HepG2 (cell line): ENCODE measurements at regions not wholly inside any gene's neighbourhood (a gene's known extent, or its start where the extent isn't known, plus 50 kb on each side); places are given as distances from the start of the nearest gene placed in this dataset.

Experiments used
- EP300 ChIP-seq, 3 experiments: sonication (generic) in 1 of 3; formaldehyde crosslinking in 1 of 3; IDR thresholded peaks; 2 replicates each; pipeline versions ENCODE4 v1.5.1 to v1.6.1; 2011 to 2020; ENCODE audit warnings: low read depth in 2 of 3, low read length in 2 of 3, borderline replicate concordance in 1 of 3, improper control_type of control experiment in 1 of 3, mild to moderate bottlenecking in 1 of 3, missing genetic modification reagents in 1 of 3, moderate library complexity in 1 of 3
- GABPA ChIP-seq, 2 experiments: IDR thresholded peaks; 2 replicates each; pipeline ENCODE4 v1.6.1; 2011 to 2016; ENCODE audit warnings: low read depth in 2 of 2, low read length in 1 of 2, missing biosample characterization in 1 of 2, missing genetic modification characterization in 1 of 2
- IRX3 ChIP-seq: sonication (generic); formaldehyde crosslinking; IDR thresholded peaks from 2 replicates; pipeline ENCODE4 v1.8.1; 2023; ENCODE audit warnings: mild to moderate bottlenecking, low read depth, missing genetic modification reagents, borderline replicate concordance
- MBD4 ChIP-seq: IDR thresholded peaks from 2 replicates; pipeline ENCODE4 v1.6.1; 2012; ENCODE audit warnings: low read length, inconsistent platforms, borderline replicate concordance
- ZNF432 ChIP-seq: sonication (generic); formaldehyde crosslinking; IDR thresholded peaks from 2 replicates; pipeline ENCODE4 v1.5.0; 2020; ENCODE audit warnings: missing genetic modification reagents, mild to moderate bottlenecking, borderline replicate concordance
- TF ChIP-seq, protein P1 (sequence below): sonication (generic); formaldehyde crosslinking; conservative IDR thresholded peaks from 2 replicates; pipeline ENCODE4 v1.4.0; 2020; ENCODE audit warnings: missing genetic modification reagents
- TF ChIP-seq, protein P2 (sequence below), 2 experiments: sonication (generic) in 1 of 2; formaldehyde crosslinking in 1 of 2; IDR thresholded peaks; 2 replicates each; pipeline versions ENCODE4 v1.6.1 to v1.9.0; 2014 to 2022; ENCODE audit warnings: antibody characterized with exemption in 1 of 2, borderline replicate concordance in 1 of 2, inconsistent platforms in 1 of 2, low read depth in 1 of 2, missing genetic modification reagents in 1 of 2
- TF ChIP-seq, protein P3 (sequence below), 2 experiments: fragments of 450-650 bp in 1 of 2; sonication (generic) in 1 of 2; formaldehyde crosslinking in 1 of 2; IDR thresholded peaks; 2 replicates each; pipeline versions ENCODE4 v1.6.1 to v1.8.0; 2016 to 2022; ENCODE audit warnings: antibody characterized with exemption in 1 of 2, mild to moderate bottlenecking in 1 of 2, missing genetic modification reagents in 1 of 2

DNA sequence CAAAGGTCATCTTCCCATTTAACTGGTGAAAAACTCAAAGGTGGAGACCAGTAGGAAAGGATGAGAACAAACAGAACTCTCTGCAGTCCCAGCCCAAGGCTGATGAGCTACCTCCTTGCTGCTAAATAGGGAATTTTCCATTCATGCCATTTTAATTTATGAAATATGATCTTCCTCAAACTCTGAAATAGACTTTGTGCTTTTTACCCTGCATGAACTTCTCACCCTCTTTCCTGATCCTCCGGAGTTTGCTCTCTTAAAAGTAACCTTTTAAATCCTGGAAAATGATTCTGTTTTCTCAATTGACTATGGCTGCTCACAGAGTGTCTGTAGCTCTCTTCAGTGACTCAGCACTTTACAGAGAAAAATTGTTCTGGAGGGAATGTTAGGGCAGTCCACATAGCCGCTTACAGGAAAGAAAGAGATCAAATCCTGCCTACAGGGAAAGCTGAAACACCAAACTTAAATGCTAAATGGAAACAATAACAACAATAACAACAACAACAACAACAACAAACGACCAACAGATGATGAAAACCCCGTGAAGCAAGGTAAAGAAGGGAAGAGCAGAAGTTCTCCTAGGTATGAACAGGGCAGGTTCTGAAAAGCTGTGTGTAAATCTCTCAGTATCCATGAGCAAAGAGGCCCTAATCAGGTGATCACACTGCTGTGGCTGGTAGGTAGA, 79.8 kb upstream of the SESTD1 start (continued):
- TF ChIP-seq, protein P1, sequence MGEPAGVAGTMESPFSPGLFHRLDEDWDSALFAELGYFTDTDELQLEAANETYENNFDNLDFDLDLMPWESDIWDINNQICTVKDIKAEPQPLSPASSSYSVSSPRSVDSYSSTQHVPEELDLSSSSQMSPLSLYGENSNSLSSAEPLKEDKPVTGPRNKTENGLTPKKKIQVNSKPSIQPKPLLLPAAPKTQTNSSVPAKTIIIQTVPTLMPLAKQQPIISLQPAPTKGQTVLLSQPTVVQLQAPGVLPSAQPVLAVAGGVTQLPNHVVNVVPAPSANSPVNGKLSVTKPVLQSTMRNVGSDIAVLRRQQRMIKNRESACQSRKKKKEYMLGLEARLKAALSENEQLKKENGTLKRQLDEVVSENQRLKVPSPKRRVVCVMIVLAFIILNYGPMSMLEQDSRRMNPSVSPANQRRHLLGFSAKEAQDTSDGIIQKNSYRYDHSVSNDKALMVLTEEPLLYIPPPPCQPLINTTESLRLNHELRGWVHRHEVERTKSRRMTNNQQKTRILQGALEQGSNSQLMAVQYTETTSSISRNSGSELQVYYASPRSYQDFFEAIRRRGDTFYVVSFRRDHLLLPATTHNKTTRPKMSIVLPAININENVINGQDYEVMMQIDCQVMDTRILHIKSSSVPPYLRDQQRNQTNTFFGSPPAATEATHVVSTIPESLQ (CRISPR knock-in tag), result no peak
- TF ChIP-seq, protein P2, sequence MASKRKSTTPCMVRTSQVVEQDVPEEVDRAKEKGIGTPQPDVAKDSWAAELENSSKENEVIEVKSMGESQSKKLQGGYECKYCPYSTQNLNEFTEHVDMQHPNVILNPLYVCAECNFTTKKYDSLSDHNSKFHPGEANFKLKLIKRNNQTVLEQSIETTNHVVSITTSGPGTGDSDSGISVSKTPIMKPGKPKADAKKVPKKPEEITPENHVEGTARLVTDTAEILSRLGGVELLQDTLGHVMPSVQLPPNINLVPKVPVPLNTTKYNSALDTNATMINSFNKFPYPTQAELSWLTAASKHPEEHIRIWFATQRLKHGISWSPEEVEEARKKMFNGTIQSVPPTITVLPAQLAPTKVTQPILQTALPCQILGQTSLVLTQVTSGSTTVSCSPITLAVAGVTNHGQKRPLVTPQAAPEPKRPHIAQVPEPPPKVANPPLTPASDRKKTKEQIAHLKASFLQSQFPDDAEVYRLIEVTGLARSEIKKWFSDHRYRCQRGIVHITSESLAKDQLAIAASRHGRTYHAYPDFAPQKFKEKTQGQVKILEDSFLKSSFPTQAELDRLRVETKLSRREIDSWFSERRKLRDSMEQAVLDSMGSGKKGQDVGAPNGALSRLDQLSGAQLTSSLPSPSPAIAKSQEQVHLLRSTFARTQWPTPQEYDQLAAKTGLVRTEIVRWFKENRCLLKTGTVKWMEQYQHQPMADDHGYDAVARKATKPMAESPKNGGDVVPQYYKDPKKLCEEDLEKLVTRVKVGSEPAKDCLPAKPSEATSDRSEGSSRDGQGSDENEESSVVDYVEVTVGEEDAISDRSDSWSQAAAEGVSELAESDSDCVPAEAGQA (IDR thresholded peaks at IDR 0.05; ENCODE audit: low read depth), result peak; percentile 16; the same call in 1 of the 2 replicates
- TF ChIP-seq, protein P2 (CRISPR knock-in tag; IDR thresholded peaks at IDR 0.05; ENCODE audit: borderline replicate concordance), result no peak
- no peak for TF ChIP-seq ZNF432 (CRISPR knock-in tag)
- no peak; the same call in none of the 2 replicates for TF ChIP-seq MBD4
- TF ChIP-seq, protein P3, sequence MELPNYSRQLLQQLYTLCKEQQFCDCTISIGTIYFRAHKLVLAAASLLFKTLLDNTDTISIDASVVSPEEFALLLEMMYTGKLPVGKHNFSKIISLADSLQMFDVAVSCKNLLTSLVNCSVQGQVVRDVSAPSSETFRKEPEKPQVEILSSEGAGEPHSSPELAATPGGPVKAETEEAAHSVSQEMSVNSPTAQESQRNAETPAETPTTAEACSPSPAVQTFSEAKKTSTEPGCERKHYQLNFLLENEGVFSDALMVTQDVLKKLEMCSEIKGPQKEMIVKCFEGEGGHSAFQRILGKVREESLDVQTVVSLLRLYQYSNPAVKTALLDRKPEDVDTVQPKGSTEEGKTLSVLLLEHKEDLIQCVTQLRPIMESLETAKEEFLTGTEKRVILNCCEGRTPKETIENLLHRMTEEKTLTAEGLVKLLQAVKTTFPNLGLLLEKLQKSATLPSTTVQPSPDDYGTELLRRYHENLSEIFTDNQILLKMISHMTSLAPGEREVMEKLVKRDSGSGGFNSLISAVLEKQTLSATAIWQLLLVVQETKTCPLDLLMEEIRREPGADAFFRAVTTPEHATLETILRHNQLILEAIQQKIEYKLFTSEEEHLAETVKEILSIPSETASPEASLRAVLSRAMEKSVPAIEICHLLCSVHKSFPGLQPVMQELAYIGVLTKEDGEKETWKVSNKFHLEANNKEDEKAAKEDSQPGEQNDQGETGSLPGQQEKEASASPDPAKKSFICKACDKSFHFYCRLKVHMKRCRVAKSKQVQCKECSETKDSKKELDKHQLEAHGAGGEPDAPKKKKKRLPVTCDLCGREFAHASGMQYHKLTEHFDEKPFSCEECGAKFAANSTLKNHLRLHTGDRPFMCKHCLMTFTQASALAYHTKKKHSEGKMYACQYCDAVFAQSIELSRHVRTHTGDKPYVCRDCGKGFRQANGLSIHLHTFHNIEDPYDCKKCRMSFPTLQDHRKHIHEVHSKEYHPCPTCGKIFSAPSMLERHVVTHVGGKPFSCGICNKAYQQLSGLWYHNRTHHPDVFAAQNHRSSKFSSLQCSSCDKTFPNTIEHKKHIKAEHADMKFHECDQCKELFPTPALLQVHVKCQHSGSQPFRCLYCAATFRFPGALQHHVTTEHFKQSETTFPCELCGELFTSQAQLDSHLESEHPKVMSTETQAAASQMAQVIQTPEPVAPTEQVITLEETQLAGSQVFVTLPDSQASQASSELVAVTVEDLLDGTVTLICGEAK (IDR thresholded peaks at IDR 0.05), result peak; percentile 22; the same call in 1 of the 2 replicates
- TF ChIP-seq, protein P3 (CRISPR knock-in tag; IDR thresholded peaks at IDR 0.05), result no peak
- peak; percentile 34 to 86; a peak in 2 of 4 replicates for TF ChIP-seq EP300 (IDR thresholded peaks at IDR 0.05; ENCODE audit: low read depth in 2 of 2, low read length in 2 of 2)
- peak; percentile 40; the same call in 1 of the 2 replicates for TF ChIP-seq EP300 (CRISPR knock-in tag; IDR thresholded peaks at IDR 0.05; ENCODE audit: borderline replicate concordance)
- no peak for TF ChIP-seq GABPA (IDR thresholded peaks at IDR 0.05; ENCODE audit: low read depth, low read length)
- TF ChIP-seq GABPA (CRISPR knock-in tag; IDR thresholded peaks at IDR 0.05; ENCODE audit: low read depth), result no peak; the same call in 1 of the 2 replicates
- TF ChIP-seq IRX3 (CRISPR knock-in tag), result peak; percentile 76; the same call in 1 of the 2 replicates
